Pancreas (tissue), 10 donors: ENCODE measurements at regions not wholly inside any gene's neighbourhood (a gene's known extent, or its start where the extent isn't known, plus 50 kb on each side); places are given as distances from the start of the nearest gene placed in this dataset.

Source experiments
- ATAC-seq, 4 donors: fragments of 200-7000 bp; cut with Tn5 transposase; one replicate each; pipeline versions ENCODE4 v1.8.0 to v1.9.1; 2020; ENCODE audit warnings: mild to moderate bottlenecking in 4 of 4, moderate library complexity in 4 of 4
- DNase-seq, 6 donors: peaks; one replicate each; pipeline ENCODE4 v3.0.0-alpha.2; 2020
- FAIRE-seq: peaks from 2 replicates; lab custom pipeline; 2012; peaks lifted over from hg19 to GRCh38; lab: Jason Lieb, UNC
- H3K27ac ChIP-seq, 4 donors: fragments of 200-600 bp; sonication (generic); 1 replicate in 3 of 4; 2 replicates in 1 of 4; pipeline versions ENCODE4 v1.5.0 to v1.8.0; 2020
- H3K27me3 ChIP-seq, 4 donors: fragments of 200-600 bp; one replicate each; pipeline ENCODE4 v1.8.0; 2021
- H3K36me3 ChIP-seq, 3 donors: fragments of 200-600 bp; sonication (generic) in 1 of 3; one replicate each; pipeline versions ENCODE4 v1.5.0 to v1.8.0; 2020 to 2021
- H3K4me1 ChIP-seq, 3 donors: fragments of 200-600 bp; one replicate each; pipeline ENCODE4 v1.8.0; 2021
- H3K4me3 ChIP-seq, 4 donors: fragments of 200-600 bp; sonication (generic) in 2 of 4; one replicate each; pipeline versions ENCODE4 v1.5.0 to v1.8.0; 2020 to 2021
- H3K9me3 ChIP-seq, 4 donors: fragments of 200-600 bp; one replicate each; pipeline ENCODE4 v1.8.0; 2021
- WGBS, 2 donors: extraction: QIAGEN DNeasy Blood & Tissue Kit; methylation state at CpG; one replicate each; pipeline ENCODE4 v1.1.7; 2013; 5-methylcytosine and 5-hydroxymethylcytosine counted together
- intact Hi-C, 3 donors: fragments of 100-400 bp; cut with DNase I; formaldehyde crosslinking; loops; one replicate each; pipeline versions ENCODE4 v1.11.1 to v1.14.2; 2022
- TF ChIP-seq, protein P1 (sequence below), 4 donors: fragments of 200-600 bp; sonication (generic) in 3 of 4; IDR thresholded peaks; one replicate each; pipeline versions ENCODE4 v1.5.0 to v1.8.0; 2021; ENCODE audit warnings: antibody characterized with exemption in 4 of 4
- donor health status: healthy with polysubstance abuse.
- donor health status: DM: no; HTN: no; CAD: no; lungs with moderate emphysema.
- donor health status: DM: no; HTN: no; CAD: no.
- donor health status: control.
- donor health status: control.
- donor health status: Bipolar disorder and iron deficiency.
- donor health status: DM: yes; HTN: yes; CAD: no.
- donor health status: DM: no; HTN: no; CAD: no.
- donor health status: DM: no; HTN: no; CAD: no.
- donor health status: DM: yes; HTN: yes; CAD: no.

DNA sequence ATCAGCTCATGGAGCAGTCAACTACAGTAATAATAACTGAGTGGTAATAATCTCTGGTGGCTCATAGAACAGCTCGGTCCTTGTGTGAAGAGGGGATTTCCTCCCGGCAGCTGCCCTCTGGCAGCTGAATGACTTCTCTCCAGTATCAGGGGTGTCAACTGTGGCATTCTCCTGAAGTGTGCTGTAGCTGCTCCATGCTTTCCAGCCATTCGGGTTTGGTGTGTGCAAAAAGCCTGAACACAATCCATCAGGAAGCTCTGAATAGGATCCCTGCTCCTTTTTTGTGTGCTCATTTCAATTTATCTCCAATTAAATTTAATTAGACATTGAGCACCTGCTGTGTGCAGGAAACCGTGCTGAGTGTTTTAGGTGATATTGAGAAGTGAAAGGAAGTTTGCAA, 59.8 kb upstream of the BARX1 start:
- Histone ChIP-seq H3K27ac (no peak overlapping the region), H3K4me1 (no peaks in the 10 kb centered on the region), H3K4me3 (no peak overlapping the region), H3K27me3 (no peaks in the 10 kb centered on the region), H3K9me3 (no peaks in the 10 kb centered on the region), H3K36me3 (no peaks in the 10 kb centered on the region)
- intact Hi-C loops = no loop called here
- no peak for ATAC-seq
- WGBS, 2 donors = 57 to 63% methylated on average over 4 of the region's 4 CpGs
- FAIRE-seq = no peak
- DNase-seq = no peak
- TF ChIP-seq, protein P1, sequence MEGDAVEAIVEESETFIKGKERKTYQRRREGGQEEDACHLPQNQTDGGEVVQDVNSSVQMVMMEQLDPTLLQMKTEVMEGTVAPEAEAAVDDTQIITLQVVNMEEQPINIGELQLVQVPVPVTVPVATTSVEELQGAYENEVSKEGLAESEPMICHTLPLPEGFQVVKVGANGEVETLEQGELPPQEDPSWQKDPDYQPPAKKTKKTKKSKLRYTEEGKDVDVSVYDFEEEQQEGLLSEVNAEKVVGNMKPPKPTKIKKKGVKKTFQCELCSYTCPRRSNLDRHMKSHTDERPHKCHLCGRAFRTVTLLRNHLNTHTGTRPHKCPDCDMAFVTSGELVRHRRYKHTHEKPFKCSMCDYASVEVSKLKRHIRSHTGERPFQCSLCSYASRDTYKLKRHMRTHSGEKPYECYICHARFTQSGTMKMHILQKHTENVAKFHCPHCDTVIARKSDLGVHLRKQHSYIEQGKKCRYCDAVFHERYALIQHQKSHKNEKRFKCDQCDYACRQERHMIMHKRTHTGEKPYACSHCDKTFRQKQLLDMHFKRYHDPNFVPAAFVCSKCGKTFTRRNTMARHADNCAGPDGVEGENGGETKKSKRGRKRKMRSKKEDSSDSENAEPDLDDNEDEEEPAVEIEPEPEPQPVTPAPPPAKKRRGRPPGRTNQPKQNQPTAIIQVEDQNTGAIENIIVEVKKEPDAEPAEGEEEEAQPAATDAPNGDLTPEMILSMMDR (IDR thresholded peaks at IDR 0.05) = no peak

DNA sequence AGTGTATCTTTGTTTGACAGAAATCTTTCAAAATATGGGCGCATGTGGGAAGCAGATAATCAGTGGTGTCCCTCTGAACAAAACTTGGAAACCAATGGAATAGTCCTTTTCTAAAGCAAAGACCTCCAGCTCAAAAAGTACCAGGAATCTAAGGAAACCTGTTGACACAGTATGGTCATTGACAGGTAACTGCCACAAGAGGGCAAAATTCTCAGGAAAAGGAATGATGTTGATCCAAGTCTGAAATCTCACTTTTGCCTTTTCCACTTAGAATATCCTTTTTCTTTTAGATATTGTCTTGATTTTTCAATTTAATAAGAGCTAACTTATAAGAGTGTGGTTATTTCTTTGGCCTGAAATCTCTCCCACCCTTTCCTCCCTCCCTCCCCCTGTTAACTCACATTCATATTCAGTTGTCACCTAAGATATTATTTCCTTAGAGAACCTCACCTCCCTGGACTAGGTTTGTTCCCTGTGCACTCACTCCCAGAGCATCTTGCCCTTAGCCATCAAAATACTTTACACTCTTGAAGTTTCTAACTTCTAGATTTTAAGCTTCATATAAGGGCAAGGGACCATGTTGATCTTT, 59.0 kb upstream of the BARX1 start:
- H3K27ac ChIP-seq = no peak overlapping the region
- H3K27me3 ChIP-seq = no peaks in the 10 kb centered on the region
- FAIRE-seq = no peak
- WGBS, 2 donors = 36 to 37% methylated on average over 1 of the region's 1 CpG
- H3K9me3 ChIP-seq = no peaks in the 10 kb centered on the region
- ATAC-seq = peak; percentile 68 to 77 (median 74)
- H3K4me3 ChIP-seq = no peak overlapping the region
- DNase-seq = no peak
- intact Hi-C loops = no loop called here
- H3K4me1 ChIP-seq = no peaks in the 10 kb centered on the region
- H3K36me3 ChIP-seq = no peaks in the 10 kb centered on the region
- TF ChIP-seq, protein P1 (IDR thresholded peaks at IDR 0.05) = peak; percentile 24 to 57 (median 41)

DNA sequence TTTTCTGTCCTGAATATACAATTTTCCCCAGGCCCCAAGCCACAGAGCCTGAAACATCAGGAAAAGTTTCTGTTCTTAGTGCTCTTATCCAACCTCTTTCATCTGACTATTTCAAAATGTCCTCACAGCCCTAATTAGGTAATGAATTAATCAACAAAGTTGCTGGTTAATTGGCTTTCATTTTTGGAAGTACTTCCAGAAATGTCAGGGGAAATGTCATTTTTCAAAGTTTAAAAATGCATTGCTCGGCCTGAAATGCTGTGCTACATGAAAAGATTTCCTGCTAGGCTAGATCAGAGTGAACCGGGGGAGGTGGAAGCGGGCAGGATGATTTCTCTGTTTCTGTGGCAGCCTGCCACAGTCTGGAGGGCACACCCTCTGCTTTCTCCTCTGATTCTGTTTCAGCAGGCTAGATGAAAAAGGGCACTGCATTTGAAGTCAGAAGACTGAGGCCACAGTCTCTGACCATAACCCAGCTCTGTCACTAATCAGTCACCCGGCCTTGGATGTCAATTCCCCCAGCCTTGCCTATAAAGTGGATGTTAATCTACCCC, 55.9 kb upstream of the BARX1 start:
- Histone ChIP-seq H3K4me1 (no peaks in the 10 kb centered on the region), H3K9me3 (no peaks in the 10 kb centered on the region), H3K36me3 (no peaks in the 10 kb centered on the region), H3K27ac (no peak overlapping the region), H3K4me3 (no peak overlapping the region), H3K27me3 (no peaks in the 10 kb centered on the region)
- TF ChIP-seq, protein P1 (IDR thresholded peaks at IDR 0.05) = no peak
- peak in 3 of 4 donors; percentile 49 to 66 (median 65) for ATAC-seq
- WGBS, 2 donors = 44 to 60% methylated on average over 4 of the region's 4 CpGs
- intact Hi-C loops = no loop called here
- FAIRE-seq = no peak
- DNase-seq = no peak

DNA sequence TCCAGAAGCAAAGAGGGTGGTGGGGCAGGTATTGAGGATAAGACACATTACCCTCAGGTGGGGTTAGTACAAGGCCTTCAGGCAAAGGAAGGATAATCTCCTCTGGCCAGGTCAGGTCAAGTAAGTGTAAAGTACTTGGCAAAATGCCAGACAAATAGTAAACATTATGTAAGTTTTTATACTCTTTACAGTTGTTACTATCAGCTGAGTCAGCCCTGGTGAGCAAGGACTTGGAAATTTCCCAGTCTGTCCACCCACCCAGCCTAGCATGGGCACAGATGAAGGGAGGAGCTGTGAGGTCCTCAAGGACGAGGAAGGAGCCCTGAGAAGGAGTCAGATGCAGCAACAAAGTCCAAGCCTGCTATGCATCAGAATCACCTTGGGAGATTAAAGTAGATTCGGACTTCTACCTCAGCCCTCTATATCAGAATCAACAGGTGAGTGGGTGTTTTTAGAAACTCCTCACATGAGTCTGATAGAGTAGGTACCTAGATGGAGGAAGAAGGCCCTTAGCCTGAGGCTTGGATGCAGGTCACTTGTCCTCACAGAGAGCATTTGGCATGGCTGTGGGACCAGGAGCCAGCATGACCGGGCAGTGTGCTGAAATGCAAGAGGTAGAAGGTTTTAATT, 50.2 kb upstream of the BARX1 start:
- peak in 2 of 4 donors; percentile 45 to 64 for ATAC-seq
- no peaks in the 10 kb centered on the region for H3K36me3 ChIP-seq
- no peak for FAIRE-seq
- no peaks in the 10 kb centered on the region for H3K9me3 ChIP-seq
- no peaks in the 10 kb centered on the region for H3K27me3 ChIP-seq
- H3K4me1 ChIP-seq = no peaks in the 10 kb centered on the region
- peak in 1 of 6 donors; percentile 8 for DNase-seq
- no peak overlapping the region for H3K4me3 ChIP-seq
- intact Hi-C loops = no loop called here
- WGBS, 2 donors = 58 to 61% methylated on average over 3 of the region's 3 CpGs
- TF ChIP-seq, protein P1 (IDR thresholded peaks at IDR 0.05) = no peak
- no peak overlapping the region for H3K27ac ChIP-seq
